Calu3 (cell line): ENCODE measurements at regions not wholly inside any gene's neighbourhood (a gene's known extent, or its start where the extent isn't known, plus 50 kb on each side); places are given as distances from the start of the nearest gene placed in this dataset.
"Not testable (repeated sequence)": the region's sequence is repeated elsewhere in the genome, so short reads cannot be mapped to it uniquely, and the experiment has no call there.

Experiments used
- BruUV-seq: library from RNA; stranded (reverse); fragments of 400-500 nt; replicated peaks from 2 replicates; lab custom pipeline; 2021; lab: Mats Ljungman, UMichigan
- CTCF ChIA-PET: fragments of 300-600 bp; sonication (Branson Sonifier 250); formaldehyde crosslinking; loops from one replicate; lab custom pipeline; 2022; ENCODE audit warnings: antibody characterized with exemption; lab: Charles Lee
- DNase-seq: peaks from one replicate; pipeline ENCODE4 v3.0.0; 2022
- H3K27ac Mint-ChIP-seq: one replicate; pipeline ENCODE4 v1.8.0; 2022; ENCODE audit warnings: mixed read lengths; ENCODE audit not compliant: unreplicated experiment
- H3K27me3 Mint-ChIP-seq: one replicate; pipeline ENCODE4 v1.8.0; 2022; ENCODE audit warnings: mixed read lengths; ENCODE audit not compliant: unreplicated experiment
- H3K36me3 Mint-ChIP-seq: one replicate; pipeline ENCODE4 v1.8.0; 2022; ENCODE audit warnings: mild to moderate bottlenecking, moderate library complexity, mixed read lengths; ENCODE audit not compliant: insufficient read depth, unreplicated experiment
- H3K4me1 Mint-ChIP-seq: one replicate; pipeline ENCODE4 v1.8.0; 2022; ENCODE audit warnings: mild to moderate bottlenecking, low read depth, mixed read lengths; ENCODE audit not compliant: unreplicated experiment
- H3K4me3 Mint-ChIP-seq: one replicate; pipeline ENCODE4 v1.8.0; 2022; ENCODE audit warnings: mild to moderate bottlenecking, low read depth, moderate library complexity, mixed read lengths; ENCODE audit not compliant: unreplicated experiment
- H3K9me3 Mint-ChIP-seq: one replicate; pipeline ENCODE4 v1.8.0; 2022; ENCODE audit warnings: low read depth, mixed read lengths; ENCODE audit not compliant: unreplicated experiment
- CTCF ChIP-seq: fragments of 200-600 bp; IDR thresholded peaks from one replicate; pipeline ENCODE4 v1.8.0; 2022; ENCODE audit warnings: antibody characterized with exemption; ENCODE audit not compliant: unreplicated experiment
- intact Hi-C: fragments of 100-400 bp; cut with micrococcal nuclease; formaldehyde crosslinking; loops from one replicate; pipeline ENCODE4 v1.10.0; 2022; ENCODE audit not compliant: unreplicated experiment

DNA sequence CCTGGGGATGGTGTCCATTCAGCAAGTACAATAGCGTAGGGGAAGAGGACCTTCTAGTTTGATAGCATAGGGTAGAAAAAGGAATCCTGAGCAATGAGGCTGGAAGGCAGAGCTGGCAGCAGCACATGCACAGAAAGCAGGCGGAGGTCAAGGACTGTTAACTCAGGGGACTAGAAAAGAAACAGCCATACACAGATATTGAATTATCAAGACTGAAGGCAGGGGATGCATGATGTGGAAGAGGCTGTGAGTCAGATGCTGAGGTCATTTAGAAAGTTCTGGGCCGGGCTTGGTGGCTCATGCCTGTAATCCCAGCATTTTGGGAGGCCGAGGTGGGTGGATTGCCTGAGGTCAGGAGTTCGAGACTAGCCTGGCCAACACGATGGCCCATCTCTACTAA is 65.6 kb downstream of the OPTC start:
- H3K27me3 Mint-ChIP-seq: peaks cover 49% of the 10 kb centered on the region
- intact Hi-C loops: no loop called here
- H3K4me3 Mint-ChIP-seq: no peak overlapping the region
- no peak overlapping the region for H3K27ac Mint-ChIP-seq
- BruUV-seq: no TSS peak
- H3K9me3 Mint-ChIP-seq: peaks cover 2% of the 10 kb centered on the region
- no peak for DNase-seq
- no peak for TF ChIP-seq CTCF
- peaks cover 26% of the 10 kb centered on the region for H3K4me1 Mint-ChIP-seq
- H3K36me3 Mint-ChIP-seq: no peaks in the 10 kb centered on the region
- CTCF ChIA-PET: no interaction called here

DNA sequence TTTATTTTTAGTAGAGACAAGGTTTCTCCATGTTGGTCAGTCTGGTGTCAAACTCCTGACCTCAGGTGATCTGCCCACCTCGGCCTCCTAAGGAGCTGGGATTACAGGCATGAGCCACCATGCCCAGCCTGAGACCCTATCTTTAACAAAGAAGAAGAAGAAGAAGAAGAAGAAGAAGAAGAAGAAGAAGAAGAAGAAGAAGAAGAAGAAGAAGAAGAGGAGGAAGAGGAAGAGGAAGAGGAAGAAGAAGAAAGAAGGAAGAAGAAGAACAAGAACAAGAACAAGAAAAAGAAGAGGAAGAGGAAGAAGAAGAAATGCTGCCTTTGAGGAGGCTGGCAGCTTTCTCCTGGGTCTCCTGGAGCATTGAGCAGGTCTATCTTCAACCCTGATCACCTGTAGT is 64.9 kb upstream of the ATP2B4 start:
- CTCF ChIA-PET, intact Hi-C loops, H3K4me3 Mint-ChIP-seq, DNase-seq, H3K36me3 Mint-ChIP-seq, H3K9me3 Mint-ChIP-seq, BruUV-seq, H3K27ac Mint-ChIP-seq: not testable (repeated sequence)
- peaks cover 54% of the 10 kb centered on the region for H3K27me3 Mint-ChIP-seq
- peaks cover 26% of the 10 kb centered on the region for H3K4me1 Mint-ChIP-seq

DNA sequence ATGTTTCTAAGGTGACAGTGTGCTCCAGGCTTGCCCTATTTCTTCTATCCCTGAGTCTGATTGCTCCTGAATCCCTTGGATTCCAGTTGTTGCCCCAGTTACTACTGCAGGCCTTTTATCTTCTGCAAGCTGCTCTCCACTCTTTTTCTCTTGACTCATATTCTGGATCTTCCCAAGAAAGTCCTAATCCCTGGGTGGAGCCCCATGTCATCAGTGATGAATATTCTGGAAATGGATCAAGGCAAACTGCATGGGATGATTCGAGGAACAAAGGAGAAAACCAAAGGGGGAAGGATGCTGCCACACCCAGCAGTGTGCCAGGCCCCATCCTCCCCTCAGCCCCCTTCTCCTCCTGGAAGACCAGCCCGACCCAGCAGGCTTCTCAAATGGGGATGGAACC is 63.3 kb upstream of the ATP2B4 start:
- Mint-ChIP-seq H3K4me3 (no peak overlapping the region), H3K4me1 (peaks cover 14% of the 10 kb centered on the region), H3K9me3 (peaks cover 2% of the 10 kb centered on the region), H3K36me3 (no peaks in the 10 kb centered on the region), H3K27me3 (peaks cover 55% of the 10 kb centered on the region), H3K27ac (no peak overlapping the region)
- intact Hi-C loops: no loop called here
- TF ChIP-seq CTCF: no peak
- no TSS peak for BruUV-seq
- no peak for DNase-seq
- CTCF ChIA-PET: no interaction called here

DNA sequence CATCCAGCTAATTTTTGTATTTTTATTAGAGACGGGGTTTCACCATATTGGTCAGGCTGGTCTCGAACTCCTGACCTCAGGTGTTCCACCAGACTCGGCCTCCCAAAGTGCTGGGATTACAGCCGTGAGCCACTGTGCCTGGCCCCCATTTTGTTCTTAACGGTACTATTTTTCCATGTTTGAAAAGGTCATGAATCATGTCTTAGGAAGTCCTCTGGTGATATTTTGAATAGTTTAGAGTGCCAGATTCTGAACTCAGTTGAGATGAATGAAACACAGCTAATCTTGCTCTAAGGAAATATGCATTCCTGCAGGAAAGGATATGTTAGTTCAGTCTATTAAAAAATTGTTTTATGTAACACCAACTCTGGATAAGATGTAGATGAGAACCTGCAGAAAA is 62.6 kb upstream of the ATP2B4 start:
- H3K4me3 Mint-ChIP-seq: no peak overlapping the region
- CTCF ChIA-PET: no interaction called here
- peaks cover 55% of the 10 kb centered on the region for H3K27me3 Mint-ChIP-seq
- BruUV-seq: no TSS peak
- no peak for DNase-seq
- H3K27ac Mint-ChIP-seq: no peak overlapping the region
- peaks cover 2% of the 10 kb centered on the region for H3K9me3 Mint-ChIP-seq
- no peak for TF ChIP-seq CTCF
- intact Hi-C loops: no loop called here
- peaks cover 7% of the 10 kb centered on the region for H3K4me1 Mint-ChIP-seq
- H3K36me3 Mint-ChIP-seq: no peaks in the 10 kb centered on the region

- Mint-ChIP-seq H3K9me3 (peaks cover 2% of the 10 kb centered on the region), H3K27ac (no peak overlapping the region), H3K27me3 (peaks cover 65% of the 10 kb centered on the region), H3K4me1 (peaks cover 7% of the 10 kb centered on the region), H3K36me3 (no peaks in the 10 kb centered on the region), H3K4me3 (no peak overlapping the region)
- no TSS peak for BruUV-seq
- intact Hi-C loops: no loop called here
- no peak for TF ChIP-seq CTCF
- CTCF ChIA-PET: no interaction called here
- no peak for DNase-seq
Measured at GRCh38 chr1:203565049-203565448, 61.6 kb upstream of the ATP2B4 start.
